K562 (cell line): ENCODE measurements at regions not wholly inside any gene's neighbourhood (a gene's known extent, or its start where the extent isn't known, plus 50 kb on each side); places are given as distances from the start of the nearest gene placed in this dataset. TPM values are rescaled to one million over a fixed set of nuclear protein-coding genes. Genes with fewer than 3 reads are reported as not detected.

Experiments
- ATAC-seq: fragments of 200-7000 bp; cut with Tn5 transposase; 3 replicates; pipeline ENCODE4 v1.9.1; 2020; ENCODE audit warnings: moderate library complexity
- BruUV-seq: library from RNA; stranded (reverse); fragments of 400-500 nt; replicated peaks from 2 replicates; lab custom pipeline; 2021; lab: Mats Ljungman, UMichigan
- CTCF ChIA-PET: fragments of 300-600 bp; formaldehyde crosslinking; extraction: SDS; loops from one replicate; lab custom pipeline; 2021; ENCODE audit warnings: low intra/inter-chr PET ratio; lab: Yijun Ruan, JAX
- POLR2A ChIA-PET: fragments of 300-600, 350-650 bp; sonication (Branson Sonifier 250); formaldehyde crosslinking; extraction: SDS; loops from one replicate; lab custom pipeline; 2021; ENCODE audit warnings: antibody characterized with exemption, inconsistent platforms; lab: Yijun Ruan, JAX
- DNase-seq, 4 experiments: peaks; one replicate each; pipeline versions ENCODE4 v3.0.0 to v3.0.0-alpha.2; 2011 to 2018; ENCODE audit warnings: low spot score in 3 of 4, mixed read lengths in 3 of 4; ENCODE audit errors: extremely low read depth in 1 of 4
- FAIRE-seq: peaks from 2 replicates; lab custom pipeline; 2011; peaks lifted over from hg19 to GRCh38; lab: Jason Lieb, UNC
- H2AFZ ChIP-seq: 2 replicates; pipeline ENCODE4 v1.6.0; 2011; ENCODE audit warnings: low read depth, low read length, control low read depth, inconsistent platforms
- H3K27ac ChIP-seq: fragments of 200-600 bp; 3 replicates; pipeline ENCODE4 v1.8.0; 2011; ENCODE audit warnings: low read depth, mild to moderate bottlenecking, control low read depth, inconsistent platforms, low read length, moderate library complexity, mixed read lengths; ENCODE audit errors: extremely low read depth
- H3K27me3 ChIP-seq, 2 experiments: fragments of 300-600 bp in 1 of 2; 2 replicates in 1 of 2; 3 replicates in 1 of 2; pipeline versions ENCODE4 v1.6.0 to v1.8.0; 2011; ENCODE audit warnings: inconsistent platforms in 2 of 2, low read length in 2 of 2, mild to moderate bottlenecking in 1 of 2, mixed read lengths in 1 of 2, moderate library complexity in 1 of 2; ENCODE audit not compliant: control insufficient read depth in 2 of 2, insufficient read depth in 2 of 2
- H3K36me3 ChIP-seq: fragments of 300-600 bp; 3 replicates; pipeline ENCODE4 v1.8.0; 2011; ENCODE audit warnings: mild to moderate bottlenecking, low read length, inconsistent platforms; ENCODE audit not compliant: control insufficient read depth, insufficient read depth
- H3K4me1 ChIP-seq, 2 experiments: fragments of 200-600 bp in 1 of 2; replicated peaks in 1 of 2; 2 replicates in 1 of 2; 3 replicates in 1 of 2; pipeline versions ENCODE4 v1.5.1 to v1.8.0; 2011; ENCODE audit warnings: inconsistent platforms in 2 of 2, low read length in 2 of 2, mild to moderate bottlenecking in 1 of 2, mixed read lengths in 1 of 2, moderate library complexity in 1 of 2; ENCODE audit not compliant: control insufficient read depth in 2 of 2, insufficient read depth in 2 of 2
- H3K4me2 ChIP-seq: 2 replicates; pipeline ENCODE4 v1.6.1; 2011; ENCODE audit warnings: low read length, control low read depth, inconsistent platforms, mixed read lengths; ENCODE audit not compliant: insufficient read depth
- H3K4me3 ChIP-seq: fragments of 200-600 bp; sonication (generic), shearing (Covaris generic); 2 replicates; pipeline ENCODE4 v1.5.1; 2016; ENCODE audit warnings: control low read depth, inconsistent platforms
- H3K79me2 ChIP-seq: fragments of 200-600 bp; 3 replicates; pipeline ENCODE4 v1.8.0; 2011; ENCODE audit warnings: low read length, inconsistent platforms; ENCODE audit not compliant: control insufficient read depth, insufficient read depth
- H3K9ac ChIP-seq, 2 experiments: 2 replicates each; pipeline versions ENCODE4 v1.6.0 to v1.6.1; 2011; ENCODE audit warnings: low read depth in 2 of 2, low read length in 2 of 2, control low read depth in 1 of 2, inconsistent platforms in 1 of 2, mild to moderate bottlenecking in 1 of 2, mixed read lengths in 1 of 2; ENCODE audit not compliant: insufficient read depth in 1 of 2
- H3K9me1 ChIP-seq: one replicate; pipeline ENCODE4 v1.6.0; 2011; ENCODE audit warnings: inconsistent platforms, mild to moderate bottlenecking, low read length, moderate library complexity; ENCODE audit not compliant: control insufficient read depth, insufficient read depth
- H3K9me3 ChIP-seq: replicated peaks from 2 replicates; pipeline ENCODE4 v1.5.1; 2011; ENCODE audit warnings: low read depth, low read length, inconsistent platforms; ENCODE audit not compliant: control insufficient read depth, insufficient read depth
- H4K20me1 ChIP-seq: replicated peaks from 2 replicates; pipeline ENCODE4 v1.6.1; 2011; ENCODE audit warnings: low read length, inconsistent platforms, mixed read lengths; ENCODE audit not compliant: control insufficient read depth, insufficient read depth
- HDAC8 ChIP-seq: fragments of 450-650 bp; IDR thresholded peaks from 2 replicates; pipeline ENCODE4 v1.6.1; 2016; ENCODE audit warnings: mild to moderate bottlenecking, missing genetic modification characterization, moderate library complexity, missing compliant biosample characterization
- ZNF253 ChIP-seq: fragments of 250-450 bp; sonication (Bioruptor Pico); conservative IDR thresholded peaks from 2 replicates; pipeline ENCODE4 v1.6.1; 2021; ENCODE audit warnings: mild to moderate bottlenecking
- WGBS: fragments of 100-300 bp; shearing (Covaris generic); methylation state at CpG from one replicate; pipeline ENCODE4 v1.1.6; 2016; ENCODE audit warnings: low coverage, mixed read lengths; ENCODE audit not compliant: insufficient coverage; ENCODE audit errors: missing lambda C conversion rate; 5-methylcytosine and 5-hydroxymethylcytosine counted together
- in situ Hi-C: fragments of 300-500 bp; cut with MboI; formaldehyde crosslinking; loops from 4 replicates; pipeline ENCODE4 v1.15.0; 2018; ENCODE audit warnings: inconsistent platforms, mixed read lengths
- intact Hi-C: fragments of 100-400 bp; cut with micrococcal nuclease; formaldehyde crosslinking; loops from 2 replicates; pipeline ENCODE4 v1.14.2; 2022
- small RNA-seq: library from RNA; depleted of rRNA; stranded (forward); fragments of <200 nt; gene quantifications from one replicate; pipeline ENCODE3, GENCODE V24; 2014
- TF ChIP-seq, protein P1 (sequence below): fragments of 150-350 bp; IDR thresholded peaks from 2 replicates; pipeline ENCODE4 v1.6.1; 2014; ENCODE audit warnings: low read depth, mild to moderate bottlenecking, low read length, borderline replicate concordance

DNA sequence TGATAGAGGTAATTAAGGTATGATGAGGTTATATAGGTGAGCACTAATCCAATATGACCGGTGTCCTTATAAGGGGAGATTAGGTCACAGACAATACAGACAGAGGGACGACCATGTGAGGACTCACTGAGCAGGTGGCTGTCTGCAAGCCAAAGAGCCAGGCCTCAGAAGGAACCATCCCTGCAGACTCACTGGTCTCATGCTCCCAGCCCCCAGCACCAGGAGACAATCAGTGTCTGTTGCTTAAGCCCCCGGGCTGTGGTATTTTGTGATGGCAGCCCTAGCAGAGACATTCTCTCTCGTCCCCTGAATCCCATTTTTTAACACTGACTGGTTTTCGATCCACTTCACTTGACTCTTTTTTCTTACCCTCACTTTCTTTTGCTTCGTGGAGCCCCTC is 51.9 kb upstream of the PABPC3 start:
- Histone ChIP-seq H3K9me1 (no peaks in the 10 kb centered on the region), H3K4me3 (no peak overlapping the region), H2AFZ (no peak overlapping the region), H3K4me1 (peaks cover 0 to 7% of the 10 kb centered on the region in 2 experiments; a peak in 3 of 5 replicates), H3K9ac (no peak overlapping the region), H3K4me2 (no peak overlapping the region), H4K20me1 (no peaks in the 10 kb centered on the region), H3K9me3 (no peaks in the 10 kb centered on the region), H3K27me3 (peaks cover 17 to 42% of the 10 kb centered on the region in 2 experiments), H3K79me2 (no peaks in the 10 kb centered on the region), H3K36me3 (no peaks in the 10 kb centered on the region), H3K27ac (no peak overlapping the region)
- no peak for DNase-seq
- no TSS peak for BruUV-seq
- intact Hi-C loops, result no loop called here
- TF ChIP-seq, protein P1, sequence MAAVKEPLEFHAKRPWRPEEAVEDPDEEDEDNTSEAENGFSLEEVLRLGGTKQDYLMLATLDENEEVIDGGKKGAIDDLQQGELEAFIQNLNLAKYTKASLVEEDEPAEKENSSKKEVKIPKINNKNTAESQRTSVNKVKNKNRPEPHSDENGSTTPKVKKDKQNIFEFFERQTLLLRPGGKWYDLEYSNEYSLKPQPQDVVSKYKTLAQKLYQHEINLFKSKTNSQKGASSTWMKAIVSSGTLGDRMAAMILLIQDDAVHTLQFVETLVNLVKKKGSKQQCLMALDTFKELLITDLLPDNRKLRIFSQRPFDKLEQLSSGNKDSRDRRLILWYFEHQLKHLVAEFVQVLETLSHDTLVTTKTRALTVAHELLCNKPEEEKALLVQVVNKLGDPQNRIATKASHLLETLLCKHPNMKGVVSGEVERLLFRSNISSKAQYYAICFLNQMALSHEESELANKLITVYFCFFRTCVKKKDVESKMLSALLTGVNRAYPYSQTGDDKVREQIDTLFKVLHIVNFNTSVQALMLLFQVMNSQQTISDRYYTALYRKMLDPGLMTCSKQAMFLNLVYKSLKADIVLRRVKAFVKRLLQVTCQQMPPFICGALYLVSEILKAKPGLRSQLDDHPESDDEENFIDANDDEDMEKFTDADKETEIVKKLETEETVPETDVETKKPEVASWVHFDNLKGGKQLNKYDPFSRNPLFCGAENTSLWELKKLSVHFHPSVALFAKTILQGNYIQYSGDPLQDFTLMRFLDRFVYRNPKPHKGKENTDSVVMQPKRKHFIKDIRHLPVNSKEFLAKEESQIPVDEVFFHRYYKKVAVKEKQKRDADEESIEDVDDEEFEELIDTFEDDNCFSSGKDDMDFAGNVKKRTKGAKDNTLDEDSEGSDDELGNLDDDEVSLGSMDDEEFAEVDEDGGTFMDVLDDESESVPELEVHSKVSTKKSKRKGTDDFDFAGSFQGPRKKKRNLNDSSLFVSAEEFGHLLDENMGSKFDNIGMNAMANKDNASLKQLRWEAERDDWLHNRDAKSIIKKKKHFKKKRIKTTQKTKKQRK, result no peak
- TF ChIP-seq ZNF253 (CRISPR knock-in tag), result no peak
- no peak for TF ChIP-seq HDAC8
- POLR2A ChIA-PET, result no interaction called here
- ATAC-seq, result no peak
- WGBS, result 5% methylated on average over 6 of the region's 6 CpGs
- FAIRE-seq, result no peak
- in situ Hi-C loops, result no loop called here
- CTCF ChIA-PET, result no interaction called here

Small RNAs in the stretch of these regions (small RNA-seq; reads per million reads assigned to genes)
- gene AL590099.1, result not detected
- not detected for gene LSP1P1
